Natural killer cell (primary cell): ENCODE measurements at regions not wholly inside any gene's neighbourhood (a gene's known extent, or its start where the extent isn't known, plus 50 kb on each side); places are given as distances from the start of the nearest gene placed in this dataset.
"Not testable (repeated sequence)": the region's sequence is repeated elsewhere in the genome, so short reads cannot be mapped to it uniquely, and the experiment has no call there.

ENCODE experiments used
- ATAC-seq, 3 donors: fragments of 150-1000 bp in 2 of 3; fragments of 200-7000 bp in 1 of 3; cut with Tn5 transposase; 1 replicate in 1 of 3; 2 replicates in 2 of 3; pipeline ENCODE4 v1.10.0; 2021; ENCODE audit warnings: mild to moderate bottlenecking in 2 of 3, moderate library complexity in 2 of 3
- DNase-seq, 2 donors: peaks; one replicate each; pipeline versions ENCODE4 v3.0.0 to v3.0.0-alpha.2; 2013 to 2021; ENCODE audit warnings: mixed read lengths in 1 of 2
- H3K27ac ChIP-seq: one replicate; pipeline ENCODE4 v1.5.1; 2013; ENCODE audit warnings: mild to moderate bottlenecking, low read length
- H3K27me3 ChIP-seq: one replicate; pipeline ENCODE4 v1.6.1; 2013; ENCODE audit warnings: low read length; ENCODE audit not compliant: control insufficient read depth, insufficient read depth
- H3K36me3 ChIP-seq: one replicate; pipeline ENCODE4 v1.6.1; 2013; ENCODE audit warnings: low read length; ENCODE audit not compliant: control insufficient read depth, insufficient read depth
- H3K4me1 ChIP-seq: one replicate; pipeline ENCODE4 v1.6.1; 2013; ENCODE audit warnings: low read length; ENCODE audit not compliant: control insufficient read depth, insufficient read depth
- H3K4me3 ChIP-seq: one replicate; pipeline ENCODE4 v1.5.1; 2013; ENCODE audit warnings: low read length
- H3K9me3 ChIP-seq: one replicate; pipeline ENCODE4 v1.6.1; 2013; ENCODE audit warnings: low read length; ENCODE audit not compliant: control insufficient read depth, insufficient read depth
- H3K27ac Mint-ChIP-seq, 2 donors: one replicate each; pipeline ENCODE4 v1.8.0; 2022; ENCODE audit warnings: mild to moderate bottlenecking in 2 of 2, mixed read lengths in 2 of 2, moderate library complexity in 1 of 2
- H3K27me3 Mint-ChIP-seq, 2 donors: one replicate each; pipeline ENCODE4 v1.8.0; 2022; ENCODE audit warnings: low read depth in 2 of 2, mixed read lengths in 2 of 2
- H3K36me3 Mint-ChIP-seq: one replicate; pipeline ENCODE4 v1.8.0; 2022; ENCODE audit warnings: mixed read lengths
- H3K4me1 Mint-ChIP-seq, 2 donors: one replicate each; pipeline ENCODE4 v1.8.0; 2022; ENCODE audit warnings: mixed read lengths in 2 of 2
- H3K4me3 Mint-ChIP-seq: one replicate; pipeline ENCODE4 v1.8.0; 2022; ENCODE audit warnings: mild to moderate bottlenecking, moderate library complexity, mixed read lengths
- H3K9me3 Mint-ChIP-seq, 2 donors: one replicate each; pipeline ENCODE4 v1.8.0; 2022; ENCODE audit warnings: mixed read lengths in 2 of 2
- WGBS: methylation state at CpG from one replicate; pipeline ENCODE4 v1.1.7; 2013; ENCODE audit warnings: missing lambda C conversion rate; ENCODE audit not compliant: insufficient coverage; 5-methylcytosine and 5-hydroxymethylcytosine counted together
- intact Hi-C: fragments of 100-400 bp; cut with micrococcal nuclease; formaldehyde crosslinking; loops from one replicate; pipeline ENCODE4 v1.14.2; 2022

GRCh38 chr21:6564543-6565166 lies 3956.7 kb upstream of the TPTE start:
- intact Hi-C loops, ATAC-seq, DNase-seq, H3K4me3 Mint-ChIP-seq, H3K36me3 Mint-ChIP-seq, H3K27ac ChIP-seq, H3K4me3 ChIP-seq, H3K27me3 ChIP-seq, H3K27me3 Mint-ChIP-seq, H3K4me1 ChIP-seq, H3K9me3 Mint-ChIP-seq, H3K36me3 ChIP-seq, H3K4me1 Mint-ChIP-seq, H3K9me3 ChIP-seq: not testable (repeated sequence)
- 13% methylated on average over 6 of the region's 44 CpGs for WGBS
- H3K27ac Mint-ChIP-seq = peak overlapping the region in 1 of 2 donors; percentile 68

GRCh38 chr21:6565190-6566094 lies 3955.9 kb upstream of the TPTE start:
- H3K9me3 Mint-ChIP-seq, H3K4me3 ChIP-seq, H3K9me3 ChIP-seq, H3K36me3 Mint-ChIP-seq, H3K27me3 Mint-ChIP-seq, intact Hi-C loops, H3K27me3 ChIP-seq, H3K27ac ChIP-seq, H3K4me1 Mint-ChIP-seq, H3K36me3 ChIP-seq, H3K4me1 ChIP-seq: not testable (repeated sequence)
- Mint-ChIP-seq H3K4me3 (peak overlapping the region; percentile 66), H3K27ac (peak overlapping the region in 1 of 2 donors; percentile 68)
- 19% methylated on average over 13 of the region's 17 CpGs for WGBS
- DNase-seq (peak in 1 of 2 donors; percentile 41), ATAC-seq (peak; percentile 10 to 34 (median 13))

DNA sequence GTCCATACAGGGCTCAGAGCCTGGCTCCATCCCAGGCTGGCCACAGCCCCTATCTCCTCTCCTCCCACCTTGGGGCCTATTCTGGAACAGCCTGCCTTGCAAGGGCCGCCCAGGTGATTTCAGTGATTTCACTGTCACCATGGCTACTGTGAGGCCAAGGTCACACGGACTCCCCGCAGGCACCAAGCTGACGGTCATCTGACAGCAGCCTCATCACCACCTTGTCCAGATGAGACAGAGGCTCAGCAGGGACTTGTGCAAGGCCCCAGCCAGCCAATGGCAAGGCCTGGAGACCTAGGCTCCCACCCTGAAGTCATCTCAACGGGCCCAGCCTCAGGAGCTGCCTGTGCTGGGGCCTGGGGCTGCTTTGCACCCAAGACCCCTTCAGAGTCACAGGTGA lies 3953.8 kb upstream of the TPTE start:
- H3K9me3 ChIP-seq, H3K36me3 Mint-ChIP-seq, H3K4me1 ChIP-seq, H3K27me3 Mint-ChIP-seq, H3K9me3 Mint-ChIP-seq, H3K36me3 ChIP-seq, H3K27me3 ChIP-seq, H3K4me1 Mint-ChIP-seq, H3K27ac ChIP-seq, DNase-seq, intact Hi-C loops, H3K4me3 ChIP-seq, H3K4me3 Mint-ChIP-seq, ATAC-seq, H3K27ac Mint-ChIP-seq: not testable (repeated sequence)
- WGBS = 95% methylated on average over 3 of the region's 5 CpGs

- ATAC-seq = peak; percentile 66 to 87 (median 71)
- H3K4me3 Mint-ChIP-seq, H3K27ac ChIP-seq, H3K27me3 ChIP-seq, H3K9me3 Mint-ChIP-seq, H3K9me3 ChIP-seq, H3K4me1 Mint-ChIP-seq, H3K4me3 ChIP-seq, DNase-seq, H3K4me1 ChIP-seq, H3K27ac Mint-ChIP-seq, intact Hi-C loops, H3K27me3 Mint-ChIP-seq, H3K36me3 ChIP-seq, H3K36me3 Mint-ChIP-seq: not testable (repeated sequence)
- no CpG with 5 or more reads among the region's 16 CpGs for WGBS
Measured at GRCh38 chr21:6569152-6569551, 3952.2 kb upstream of the TPTE start.

DNA sequence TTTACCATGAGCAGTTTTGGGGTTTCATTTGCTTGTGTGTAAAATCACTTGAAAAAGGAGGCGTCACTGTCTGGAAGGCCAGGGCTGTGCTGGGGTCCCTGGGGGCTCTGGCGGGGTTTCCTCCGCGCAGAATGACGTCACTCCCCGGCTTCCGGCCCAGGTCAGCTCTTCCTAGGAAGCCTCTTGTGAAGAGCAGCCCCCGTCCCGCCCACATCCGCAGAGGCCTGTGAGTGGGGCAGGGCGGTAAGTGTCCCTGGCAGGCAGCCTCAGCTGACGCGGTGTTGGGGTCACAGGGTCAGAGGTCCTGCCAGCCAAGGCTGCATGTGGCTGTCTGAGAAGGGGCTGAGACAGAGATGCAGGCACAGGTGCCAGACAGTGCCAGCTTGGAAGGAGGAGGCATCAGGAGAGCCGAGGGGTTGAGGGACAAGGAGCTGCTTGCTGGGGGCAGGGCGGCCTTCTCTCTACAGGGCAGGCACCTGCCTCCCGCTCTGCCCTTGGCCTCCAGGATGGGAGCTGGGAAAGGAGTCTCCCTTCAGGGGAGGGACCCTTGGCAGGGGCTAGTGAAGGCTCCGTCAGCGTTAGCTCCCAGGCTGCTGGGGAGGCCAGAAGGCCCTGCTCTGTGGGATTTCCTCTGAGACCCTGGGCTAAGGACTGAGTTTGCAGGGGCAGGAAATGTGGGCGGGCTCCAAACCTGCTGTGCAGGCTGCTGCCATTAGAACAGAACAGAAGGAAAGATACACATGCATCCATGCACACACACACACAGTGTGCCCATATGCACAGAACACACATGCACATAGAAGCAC lies 3951.6 kb upstream of the TPTE start:
- H3K27ac Mint-ChIP-seq, H3K36me3 ChIP-seq, DNase-seq, H3K27me3 ChIP-seq, H3K9me3 ChIP-seq, H3K4me3 Mint-ChIP-seq, H3K36me3 Mint-ChIP-seq, H3K9me3 Mint-ChIP-seq, intact Hi-C loops, H3K4me1 ChIP-seq, H3K27ac ChIP-seq, H3K27me3 Mint-ChIP-seq, H3K4me3 ChIP-seq, H3K4me1 Mint-ChIP-seq: not testable (repeated sequence)
- ATAC-seq = peak; percentile 89
- WGBS = no CpG with 5 or more reads among the region's 19 CpGs

DNA sequence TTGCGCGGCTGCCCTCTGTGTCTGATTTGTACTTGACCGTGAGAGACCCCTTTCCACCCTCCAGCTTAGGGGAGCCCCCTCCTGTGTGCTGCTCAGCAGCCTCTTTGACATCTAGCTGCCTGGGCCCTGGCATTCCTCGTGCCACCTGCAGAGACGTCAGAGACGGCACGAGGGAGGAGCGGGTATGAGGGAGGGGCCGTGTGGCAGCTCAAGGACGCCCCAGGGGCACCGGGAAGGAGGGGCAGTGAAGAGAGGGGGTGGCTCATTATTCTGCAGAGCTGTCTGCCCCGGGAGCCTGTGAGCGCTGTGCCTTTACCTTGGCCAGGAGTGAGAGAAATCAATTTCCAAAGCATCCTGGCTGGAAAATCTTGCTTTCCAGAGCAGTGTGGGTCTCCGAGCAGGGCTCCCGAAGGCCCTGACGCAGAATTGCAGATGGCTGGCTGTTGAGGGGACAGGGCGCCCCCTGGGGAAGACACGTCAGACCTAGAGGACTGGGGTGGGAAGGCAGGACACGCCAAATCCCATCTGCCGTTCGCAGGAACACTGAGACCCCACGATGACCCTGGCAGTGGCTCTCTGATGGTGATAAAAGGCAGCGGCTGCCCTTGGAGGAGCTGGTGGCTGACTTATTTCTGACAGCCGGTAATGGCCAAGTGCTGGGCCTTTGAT lies 3950.5 kb upstream of the TPTE start:
- H3K9me3 ChIP-seq, intact Hi-C loops, H3K27ac Mint-ChIP-seq, H3K27ac ChIP-seq, H3K36me3 Mint-ChIP-seq, H3K4me3 Mint-ChIP-seq, H3K36me3 ChIP-seq, H3K4me3 ChIP-seq, H3K9me3 Mint-ChIP-seq, ATAC-seq, H3K4me1 ChIP-seq, H3K27me3 Mint-ChIP-seq, DNase-seq, H3K4me1 Mint-ChIP-seq, H3K27me3 ChIP-seq: not testable (repeated sequence)
- no CpG with 5 or more reads among the region's 24 CpGs for WGBS

DNA sequence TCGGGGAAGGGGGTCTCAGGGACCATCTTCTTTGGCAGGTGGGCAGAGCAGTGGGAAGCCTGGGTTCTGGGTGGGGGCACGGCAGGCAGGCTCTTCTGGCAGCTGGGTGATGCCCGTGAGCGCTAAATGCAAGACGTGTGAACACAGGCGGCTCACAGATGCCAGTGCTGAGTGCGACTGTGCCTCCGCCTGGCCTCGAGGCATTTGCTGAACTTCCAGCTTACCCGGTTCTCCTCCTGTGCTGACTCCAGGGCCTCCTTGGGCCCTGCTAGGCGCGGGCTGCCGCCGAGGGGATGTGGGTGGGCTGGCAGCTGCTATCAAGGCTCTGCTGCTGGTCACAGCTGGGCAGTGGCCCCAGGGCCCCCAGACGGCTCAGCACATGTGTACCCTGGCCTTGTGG lies 3947.8 kb upstream of the TPTE start:
- H3K36me3 Mint-ChIP-seq, H3K36me3 ChIP-seq, DNase-seq, H3K4me1 ChIP-seq, H3K4me3 Mint-ChIP-seq, intact Hi-C loops, H3K27ac ChIP-seq, H3K4me3 ChIP-seq, H3K27ac Mint-ChIP-seq, H3K9me3 Mint-ChIP-seq, H3K9me3 ChIP-seq, H3K4me1 Mint-ChIP-seq, H3K27me3 Mint-ChIP-seq, H3K27me3 ChIP-seq, ATAC-seq: not testable (repeated sequence)
- whole genome bisulfite sequencing = no CpG with 5 or more reads among the region's 15 CpGs
